K562 (cell line): ENCODE measurements at regions not wholly inside any gene's neighbourhood (a gene's known extent, or its start where the extent isn't known, plus 50 kb on each side); places are given as distances from the start of the nearest gene placed in this dataset.

Experiments
- ATAC-seq: fragments of 200-7000 bp; cut with Tn5 transposase; 3 replicates; pipeline ENCODE4 v1.9.1; 2020; ENCODE audit warnings: moderate library complexity
- BruUV-seq: library from RNA; stranded (reverse); fragments of 400-500 nt; replicated peaks from 2 replicates; lab custom pipeline; 2021; lab: Mats Ljungman, UMichigan
- CTCF ChIA-PET: fragments of 300-600 bp; formaldehyde crosslinking; extraction: SDS; loops from one replicate; lab custom pipeline; 2021; ENCODE audit warnings: low intra/inter-chr PET ratio; lab: Yijun Ruan, JAX
- POLR2A ChIA-PET: fragments of 300-600, 350-650 bp; sonication (Branson Sonifier 250); formaldehyde crosslinking; extraction: SDS; loops from one replicate; lab custom pipeline; 2021; ENCODE audit warnings: antibody characterized with exemption, inconsistent platforms; lab: Yijun Ruan, JAX
- DNase-seq, 4 experiments: peaks; one replicate each; pipeline versions ENCODE4 v3.0.0 to v3.0.0-alpha.2; 2011 to 2018; ENCODE audit warnings: low spot score in 3 of 4, mixed read lengths in 3 of 4; ENCODE audit errors: extremely low read depth in 1 of 4
- FAIRE-seq: peaks from 2 replicates; lab custom pipeline; 2011; peaks lifted over from hg19 to GRCh38; lab: Jason Lieb, UNC
- H2AFZ ChIP-seq: 2 replicates; pipeline ENCODE4 v1.6.0; 2011; ENCODE audit warnings: low read depth, low read length, control low read depth, inconsistent platforms
- H3K27ac ChIP-seq: fragments of 200-600 bp; 3 replicates; pipeline ENCODE4 v1.8.0; 2011; ENCODE audit warnings: low read depth, mild to moderate bottlenecking, control low read depth, inconsistent platforms, low read length, moderate library complexity, mixed read lengths; ENCODE audit errors: extremely low read depth
- H3K27me3 ChIP-seq, 2 experiments: fragments of 300-600 bp in 1 of 2; 2 replicates in 1 of 2; 3 replicates in 1 of 2; pipeline versions ENCODE4 v1.6.0 to v1.8.0; 2011; ENCODE audit warnings: inconsistent platforms in 2 of 2, low read length in 2 of 2, mild to moderate bottlenecking in 1 of 2, mixed read lengths in 1 of 2, moderate library complexity in 1 of 2; ENCODE audit not compliant: control insufficient read depth in 2 of 2, insufficient read depth in 2 of 2
- H3K36me3 ChIP-seq: fragments of 300-600 bp; 3 replicates; pipeline ENCODE4 v1.8.0; 2011; ENCODE audit warnings: mild to moderate bottlenecking, low read length, inconsistent platforms; ENCODE audit not compliant: control insufficient read depth, insufficient read depth
- H3K4me1 ChIP-seq, 2 experiments: fragments of 200-600 bp in 1 of 2; replicated peaks in 1 of 2; 2 replicates in 1 of 2; 3 replicates in 1 of 2; pipeline versions ENCODE4 v1.5.1 to v1.8.0; 2011; ENCODE audit warnings: inconsistent platforms in 2 of 2, low read length in 2 of 2, mild to moderate bottlenecking in 1 of 2, mixed read lengths in 1 of 2, moderate library complexity in 1 of 2; ENCODE audit not compliant: control insufficient read depth in 2 of 2, insufficient read depth in 2 of 2
- H3K4me2 ChIP-seq: 2 replicates; pipeline ENCODE4 v1.6.1; 2011; ENCODE audit warnings: low read length, control low read depth, inconsistent platforms, mixed read lengths; ENCODE audit not compliant: insufficient read depth
- H3K4me3 ChIP-seq: fragments of 200-600 bp; sonication (generic), shearing (Covaris generic); 2 replicates; pipeline ENCODE4 v1.5.1; 2016; ENCODE audit warnings: control low read depth, inconsistent platforms
- H3K79me2 ChIP-seq: fragments of 200-600 bp; 3 replicates; pipeline ENCODE4 v1.8.0; 2011; ENCODE audit warnings: low read length, inconsistent platforms; ENCODE audit not compliant: control insufficient read depth, insufficient read depth
- H3K9ac ChIP-seq, 2 experiments: 2 replicates each; pipeline versions ENCODE4 v1.6.0 to v1.6.1; 2011; ENCODE audit warnings: low read depth in 2 of 2, low read length in 2 of 2, control low read depth in 1 of 2, inconsistent platforms in 1 of 2, mild to moderate bottlenecking in 1 of 2, mixed read lengths in 1 of 2; ENCODE audit not compliant: insufficient read depth in 1 of 2
- H3K9me1 ChIP-seq: one replicate; pipeline ENCODE4 v1.6.0; 2011; ENCODE audit warnings: inconsistent platforms, mild to moderate bottlenecking, low read length, moderate library complexity; ENCODE audit not compliant: control insufficient read depth, insufficient read depth
- H3K9me3 ChIP-seq: replicated peaks from 2 replicates; pipeline ENCODE4 v1.5.1; 2011; ENCODE audit warnings: low read depth, low read length, inconsistent platforms; ENCODE audit not compliant: control insufficient read depth, insufficient read depth
- H4K20me1 ChIP-seq: replicated peaks from 2 replicates; pipeline ENCODE4 v1.6.1; 2011; ENCODE audit warnings: low read length, inconsistent platforms, mixed read lengths; ENCODE audit not compliant: control insufficient read depth, insufficient read depth
- FIP1L1 ChIP-seq: fragments of 200-400 bp; formaldehyde crosslinking; IDR thresholded peaks from 2 replicates; pipeline ENCODE4 v1.6.1; 2018; ENCODE audit warnings: mild to moderate bottlenecking, low read depth, low read length; ENCODE audit not compliant: poor library complexity, severe bottlenecking
- HES1 ChIP-seq: fragments of 450-650 bp; IDR thresholded peaks from 2 replicates; pipeline ENCODE4 v1.6.1; 2016; ENCODE audit warnings: low read depth, mild to moderate bottlenecking, moderate library complexity
- HMBOX1 ChIP-seq: sonication (generic); IDR thresholded peaks from 2 replicates; pipeline ENCODE4 v1.6.1; 2016
- JUNB ChIP-seq: fragments of 450-650 bp; formaldehyde crosslinking; conservative IDR thresholded peaks from 2 replicates; pipeline ENCODE4 v1.4.0; 2020; ENCODE audit warnings: mild to moderate bottlenecking
- MCM3 ChIP-seq: fragments of 450-650 bp; IDR thresholded peaks from 2 replicates; pipeline ENCODE4 v1.6.1; 2016
- MNT ChIP-seq, 2 experiments: fragments of 450-650 bp; conservative IDR thresholded peaks; 2 replicates each; pipeline ENCODE4 v1.6.1; 2017; ENCODE audit warnings: mild to moderate bottlenecking in 2 of 2, moderate library complexity in 2 of 2
- MYC ChIP-seq, 2 experiments: fragments of 250-450 bp in 1 of 2; sonication (Bioruptor Pico) in 1 of 2; IDR thresholded peaks; 2 replicates each; pipeline versions ENCODE4 v1.5.1 to v1.6.1; 2012 to 2021; ENCODE audit warnings: low read depth in 2 of 2, borderline replicate concordance in 1 of 2, improper control_type of control experiment in 1 of 2, low read length in 1 of 2, mild to moderate bottlenecking in 1 of 2, moderate library complexity in 1 of 2
- NCOA4 ChIP-seq: fragments of 450-650 bp; IDR thresholded peaks from 2 replicates; pipeline ENCODE4 v1.6.1; 2018; ENCODE audit warnings: mild to moderate bottlenecking; ENCODE audit not compliant: partially characterized antibody
- ZBTB7A ChIP-seq: IDR thresholded peaks from 2 replicates; pipeline ENCODE4 v1.6.1; 2011; ENCODE audit warnings: low read depth, mild to moderate bottlenecking, low read length, moderate library complexity, borderline replicate concordance; ENCODE audit not compliant: control insufficient read depth
- ZFP36 ChIP-seq: fragments of 150-350 bp; IDR thresholded peaks from 2 replicates; pipeline ENCODE4 v1.6.1; 2018; ENCODE audit warnings: low read length, low read depth; ENCODE audit not compliant: partially characterized antibody
- ZNF561 ChIP-seq: fragments of 450-650 bp; formaldehyde crosslinking; conservative IDR thresholded peaks from 2 replicates; pipeline ENCODE4 v1.4.0; 2020; ENCODE audit warnings: mild to moderate bottlenecking, moderate library complexity
- ZNF699 ChIP-seq: fragments of 250-450 bp; sonication (Bioruptor Pico); IDR thresholded peaks from 2 replicates; pipeline ENCODE4 v1.8.0; 2021; ENCODE audit warnings: mild to moderate bottlenecking, moderate library complexity; ENCODE audit not compliant: insufficient replicate concordance
- ZNF77 ChIP-seq: fragments of 250-450 bp; sonication (Bioruptor Pico); IDR thresholded peaks from 2 replicates; pipeline ENCODE4 v1.5.0; 2020
- WGBS: fragments of 100-300 bp; shearing (Covaris generic); methylation state at CpG from one replicate; pipeline ENCODE4 v1.1.6; 2016; ENCODE audit warnings: low coverage, mixed read lengths; ENCODE audit not compliant: insufficient coverage; ENCODE audit errors: missing lambda C conversion rate; 5-methylcytosine and 5-hydroxymethylcytosine counted together
- in situ Hi-C: fragments of 300-500 bp; cut with MboI; formaldehyde crosslinking; loops from 4 replicates; pipeline ENCODE4 v1.15.0; 2018; ENCODE audit warnings: inconsistent platforms, mixed read lengths
- intact Hi-C: fragments of 100-400 bp; cut with micrococcal nuclease; formaldehyde crosslinking; loops from 2 replicates; pipeline ENCODE4 v1.14.2; 2022

- no peak for TF ChIP-seq FIP1L1
- no peak for TF ChIP-seq MYC (IDR thresholded peaks at IDR 0.05; ENCODE audit: low read depth, low read length)
- TF ChIP-seq MYC (CRISPR knock-in tag; IDR thresholded peaks at IDR 0.05; ENCODE audit: borderline replicate concordance, low read depth), result no peak
- TF ChIP-seq NCOA4, result no peak
- TF ChIP-seq MNT (conservative IDR thresholded peaks at IDR 0.05), result no peak
Measured at GRCh38 chr2:226151157-226151556, 648.5 kb downstream of the IRS1 start (continued).

- H3K4me2 ChIP-seq, result no peak overlapping the region
- no peak for TF ChIP-seq ZNF561
- no peak for TF ChIP-seq JUNB (CRISPR knock-in tag)
- TF ChIP-seq HES1, result no peak
- TF ChIP-seq ZNF699, result no peak
- no peak for TF ChIP-seq HMBOX1
- TF ChIP-seq ZNF77 (CRISPR knock-in tag), result no peak
- TF ChIP-seq MCM3, result no peak
- no peak for TF ChIP-seq ZBTB7A
- TF ChIP-seq ZFP36, result no peak
- TF ChIP-seq, all 486 proteins: peak for 0
- no peaks in the 10 kb centered on the region for H3K79me2 ChIP-seq
- DNase-seq (no peak), ATAC-seq (no peak), FAIRE-seq (no peak)
- BruUV-seq, result no TSS peak
- no peaks in the 10 kb centered on the region for H3K27me3 ChIP-seq
- H3K9ac ChIP-seq, result no peak overlapping the region
- in situ Hi-C loops, result no loop called here
- POLR2A ChIA-PET, result no interaction called here
- H3K4me1 ChIP-seq, result no peaks in the 10 kb centered on the region
- no peak overlapping the region for H3K4me3 ChIP-seq
- WGBS, result 0% methylated on average over 2 of the region's 2 CpGs
- H3K9me1 ChIP-seq, result no peaks in the 10 kb centered on the region
- H3K9me3 ChIP-seq, result no peaks in the 10 kb centered on the region
- H2AFZ ChIP-seq, result no peak overlapping the region
- H4K20me1 ChIP-seq, result no peaks in the 10 kb centered on the region
- H3K36me3 ChIP-seq, result no peaks in the 10 kb centered on the region
- intact Hi-C loops, result no loop called here
- H3K27ac ChIP-seq, result no peak overlapping the region
- CTCF ChIA-PET, result no interaction called here
Measured at GRCh38 chr2:226143091-226143490, 656.5 kb downstream of the IRS1 start.
